ENCODE measurements at regions not wholly inside any gene's neighbourhood (a gene's known extent, or its start where the extent isn't known, plus 50 kb on each side); places are given as distances from the start of the nearest gene placed in this dataset.
A peak's percentile ranks its signal among the peaks of the same experiment; 100 is the strongest.

GRCh38 chr15:87781959-87782625 is 474.4 kb downstream of the NTRK3 start:
- no peak for TF ChIP-seq CTCF (IDR thresholded peaks at IDR 0.05; ENCODE audit: low read depth, low read length)

GRCh38 chr15:87779746-87780145 is 476.8 kb downstream of the NTRK3 start:
- DNase-seq (ENCODE audit: low read depth in 2 of 2) = no peak
- no peak overlapping the region for H3K4me3 ChIP-seq (replicated peaks in 1 of 2; ENCODE audit: low read depth in 2 of 2, low read length in 2 of 2)
- no peak for TF ChIP-seq CTCF (IDR thresholded peaks at IDR 0.05; ENCODE audit: low read depth, low read length)

More at GRCh38 chr15:87781959-87782625, 474.4 kb downstream of the NTRK3 start:
- H3K4me3 ChIP-seq (replicated peaks in 1 of 2; ENCODE audit: low read depth in 2 of 2, low read length in 2 of 2) = no peak overlapping the region
- DNase-seq (ENCODE audit: low read depth in 2 of 2) = no peak

GRCh38 chr15:87778358-87778757 is 478.2 kb downstream of the NTRK3 start:
- no peak for TF ChIP-seq CTCF (IDR thresholded peaks at IDR 0.05; ENCODE audit: low read depth, low read length)
- H3K4me3 ChIP-seq (replicated peaks in 1 of 2; ENCODE audit: low read depth in 2 of 2, low read length in 2 of 2) = no peak overlapping the region
- DNase-seq (ENCODE audit: low read depth in 2 of 2) = no peak

GRCh38 chr15:87777054-87777561 is 479.4 kb downstream of the NTRK3 start:
- TF ChIP-seq CTCF (IDR thresholded peaks at IDR 0.05; ENCODE audit: low read depth, low read length) = no peak
- peak; percentile 38 to 80 for DNase-seq (ENCODE audit: low read depth in 2 of 2)

GRCh38 chr15:87767516-87767915 is 489.0 kb downstream of the NTRK3 start:
- H3K4me3 ChIP-seq (replicated peaks in 1 of 2; ENCODE audit: low read depth in 2 of 2, low read length in 2 of 2) = no peak overlapping the region
- DNase-seq (ENCODE audit: low read depth in 2 of 2) = no peak
- TF ChIP-seq CTCF (IDR thresholded peaks at IDR 0.05; ENCODE audit: low read depth, low read length) = no peak

More at GRCh38 chr15:87777054-87777561, 479.4 kb downstream of the NTRK3 start:
- H3K4me3 ChIP-seq (replicated peaks in 1 of 2; ENCODE audit: low read depth in 2 of 2, low read length in 2 of 2) = no peak overlapping the region

- H3K4me3 ChIP-seq (replicated peaks in 1 of 2; ENCODE audit: low read depth in 2 of 2, low read length in 2 of 2) = no peak overlapping the region
- no peak for TF ChIP-seq CTCF (IDR thresholded peaks at IDR 0.05; ENCODE audit: low read depth, low read length)
- peak; percentile 63 to 64 for DNase-seq (ENCODE audit: low read depth in 2 of 2)
Observed at GRCh38 chr15:87764461-87765240, 491.9 kb downstream of the NTRK3 start.
